Stomach (tissue), 4 donors: ENCODE measurements at regions not wholly inside any gene's neighbourhood (a gene's known extent, or its start where the extent isn't known, plus 50 kb on each side); places are given as distances from the start of the nearest gene placed in this dataset.

Experiments used
- EP300 ChIP-seq: sonication (generic); formaldehyde crosslinking; IDR thresholded peaks from one replicate; pipeline ENCODE4 v1.6.1; 2017; ENCODE audit warnings: antibody characterized with exemption
- POLR2A ChIP-seq, 4 donors: fragments of 450-650 bp; IDR thresholded peaks; one replicate each; pipeline ENCODE4 v1.6.1; 2016; ENCODE audit warnings: antibody characterized with exemption in 4 of 4, control low read depth in 2 of 4, mild to moderate bottlenecking in 1 of 4, moderate library complexity in 1 of 4
- POLR2AphosphoS5 ChIP-seq, 3 donors: sonication (generic); formaldehyde crosslinking; IDR thresholded peaks; one replicate each; pipeline ENCODE4 v1.6.1; 2016; ENCODE audit warnings: antibody characterized with exemption in 3 of 3
- TF ChIP-seq, protein P1 (sequence below), 7 experiments: fragments of 450-650 bp in 4 of 7; fragments of 200-600 bp in 3 of 7; sonication (generic) in 3 of 7; IDR thresholded peaks; one replicate each; pipeline ENCODE4 v1.5.1; 2016 to 2019; ENCODE audit warnings: antibody characterized with exemption in 7 of 7, control low read depth in 2 of 7, mild to moderate bottlenecking in 1 of 7

- TF ChIP-seq, protein P1, sequence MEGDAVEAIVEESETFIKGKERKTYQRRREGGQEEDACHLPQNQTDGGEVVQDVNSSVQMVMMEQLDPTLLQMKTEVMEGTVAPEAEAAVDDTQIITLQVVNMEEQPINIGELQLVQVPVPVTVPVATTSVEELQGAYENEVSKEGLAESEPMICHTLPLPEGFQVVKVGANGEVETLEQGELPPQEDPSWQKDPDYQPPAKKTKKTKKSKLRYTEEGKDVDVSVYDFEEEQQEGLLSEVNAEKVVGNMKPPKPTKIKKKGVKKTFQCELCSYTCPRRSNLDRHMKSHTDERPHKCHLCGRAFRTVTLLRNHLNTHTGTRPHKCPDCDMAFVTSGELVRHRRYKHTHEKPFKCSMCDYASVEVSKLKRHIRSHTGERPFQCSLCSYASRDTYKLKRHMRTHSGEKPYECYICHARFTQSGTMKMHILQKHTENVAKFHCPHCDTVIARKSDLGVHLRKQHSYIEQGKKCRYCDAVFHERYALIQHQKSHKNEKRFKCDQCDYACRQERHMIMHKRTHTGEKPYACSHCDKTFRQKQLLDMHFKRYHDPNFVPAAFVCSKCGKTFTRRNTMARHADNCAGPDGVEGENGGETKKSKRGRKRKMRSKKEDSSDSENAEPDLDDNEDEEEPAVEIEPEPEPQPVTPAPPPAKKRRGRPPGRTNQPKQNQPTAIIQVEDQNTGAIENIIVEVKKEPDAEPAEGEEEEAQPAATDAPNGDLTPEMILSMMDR (IDR thresholded peaks at IDR 0.05), result no peak
- no peak for TF ChIP-seq EP300
- TF ChIP-seq POLR2A (IDR thresholded peaks at IDR 0.05), result no peak
- TF ChIP-seq POLR2AphosphoS5 (IDR thresholded peaks at IDR 0.05), result no peak
Measured at GRCh38 chr14:98223106-98223505, 1048.9 kb downstream of the BCL11B start.
